ENCODE measurements at regions not wholly inside any gene's neighbourhood (a gene's known extent, or its start where the extent isn't known, plus 50 kb on each side); places are given as distances from the start of the nearest gene placed in this dataset.
A peak's percentile ranks its signal among the peaks of the same experiment; 100 is the strongest.
"Not testable (repeated sequence)": the region's sequence is repeated elsewhere in the genome, so short reads cannot be mapped to it uniquely, and the experiment has no call there.

GRCh38 chr5:176140138-176140537, 98.1 kb upstream of the SIMC1 start:
- DNase-seq (ENCODE audit: low read depth in 2 of 2) = not testable (repeated sequence)

- DNase-seq (ENCODE audit: low read depth in 2 of 2) = no peak
These were observed 93.7 kb upstream of the SIMC1 start for GRCh38 chr5:176144508-176144907.

GRCh38 chr5:176149948-176150347, 88.3 kb upstream of the SIMC1 start:
- not testable (repeated sequence) for DNase-seq (ENCODE audit: low read depth in 2 of 2)

- peak; percentile 45 to 51 for DNase-seq (ENCODE audit: low read depth in 2 of 2)
These were observed 86.9 kb upstream of the SIMC1 start for GRCh38 chr5:176151281-176151680.

GRCh38 chr5:176152191-176152929, 85.9 kb upstream of the SIMC1 start:
- no peak for DNase-seq (ENCODE audit: low read depth in 2 of 2)

GRCh38 chr5:176152930-176153311, 85.3 kb upstream of the SIMC1 start:
- no peak for DNase-seq (ENCODE audit: low read depth in 2 of 2)

- DNase-seq (ENCODE audit: low read depth in 2 of 2) = no peak
These were observed 84.5 kb upstream of the SIMC1 start for GRCh38 chr5:176153741-176154140.

- DNase-seq (ENCODE audit: low read depth in 2 of 2) = no peak
These were observed 83.4 kb upstream of the SIMC1 start for GRCh38 chr5:176154821-176155220.

GRCh38 chr5:176155922-176156359, 82.3 kb upstream of the SIMC1 start:
- no peak for DNase-seq (ENCODE audit: low read depth in 2 of 2)

GRCh38 chr5:176157656-176158055, 80.6 kb upstream of the SIMC1 start:
- DNase-seq (ENCODE audit: low read depth in 2 of 2) = peak; percentile 68 to 69

GRCh38 chr5:176161431-176161830, 76.8 kb upstream of the SIMC1 start:
- no peak for DNase-seq (ENCODE audit: low read depth in 2 of 2)

- no peak for DNase-seq (ENCODE audit: low read depth in 2 of 2)
These were observed 76.0 kb upstream of the SIMC1 start for GRCh38 chr5:176162198-176162597.

GRCh38 chr5:176162888-176163287, 75.3 kb upstream of the SIMC1 start:
- DNase-seq (ENCODE audit: low read depth in 2 of 2) = no peak

- DNase-seq (ENCODE audit: low read depth in 2 of 2) = no peak
These were observed 71.8 kb upstream of the SIMC1 start for GRCh38 chr5:176166427-176166826.

- DNase-seq (ENCODE audit: low read depth in 2 of 2) = no peak
These were observed 70.4 kb upstream of the SIMC1 start for GRCh38 chr5:176167800-176168199.

- DNase-seq (ENCODE audit: low read depth in 2 of 2) = no peak
These were observed 68.7 kb upstream of the SIMC1 start for GRCh38 chr5:176169393-176170063.

- DNase-seq (ENCODE audit: low read depth in 2 of 2) = no peak
These were observed 68.1 kb upstream of the SIMC1 start for GRCh38 chr5:176170084-176170483.

- no peak for DNase-seq (ENCODE audit: low read depth in 2 of 2)
These were observed 67.0 kb upstream of the SIMC1 start for GRCh38 chr5:176171171-176171760.

- no peak for DNase-seq (ENCODE audit: low read depth in 2 of 2)
These were observed 66.0 kb upstream of the SIMC1 start for GRCh38 chr5:176172246-176172645.

- DNase-seq (ENCODE audit: low read depth in 2 of 2) = no peak
These were observed 64.6 kb upstream of the SIMC1 start for GRCh38 chr5:176173647-176174046.

- DNase-seq (ENCODE audit: low read depth in 2 of 2) = no peak
These were observed 63.7 kb upstream of the SIMC1 start for GRCh38 chr5:176174345-176175025.

- no peak for DNase-seq (ENCODE audit: low read depth in 2 of 2)
These were observed 62.9 kb upstream of the SIMC1 start for GRCh38 chr5:176175101-176175852.

All from fibroblast of skin of left quadriceps (primary cell).